T-helper 2 cell treated with Interferon-gamma antibody and Interleukin-4, amounts not matched to agents 5 μg/mL and 100 μg/mL, for 36 hours (primary cell): ENCODE measurements at regions not wholly inside any gene's neighbourhood (a gene's known extent, or its start where the extent isn't known, plus 50 kb on each side); places are given as distances from the start of the nearest gene placed in this dataset.
A peak's percentile ranks its signal among the peaks of the same experiment; 100 is the strongest.
"Not testable (repeated sequence)": the region's sequence is repeated elsewhere in the genome, so short reads cannot be mapped to it uniquely, and the experiment has no call there.

Experiments used
- DNase-seq: peaks from one replicate; pipeline ENCODE4 v3.0.0; 2021; ENCODE audit warnings: low spot score
- H3K27ac Mint-ChIP-seq: one replicate; pipeline ENCODE4 v1.8.0; 2021; ENCODE audit warnings: mild to moderate bottlenecking, mixed read lengths
- H3K27me3 Mint-ChIP-seq: one replicate; pipeline ENCODE4 v1.8.0; 2021; ENCODE audit warnings: low read depth, mixed read lengths
- H3K36me3 Mint-ChIP-seq: one replicate; pipeline ENCODE4 v1.8.0; 2021; ENCODE audit warnings: low read depth, mixed read lengths
- H3K4me1 Mint-ChIP-seq: one replicate; pipeline ENCODE4 v1.8.0; 2021; ENCODE audit warnings: low read depth, mixed read lengths
- H3K4me3 Mint-ChIP-seq: one replicate; pipeline ENCODE4 v1.8.0; 2022; ENCODE audit warnings: mild to moderate bottlenecking, moderate library complexity, mixed read lengths
- H3K9me3 Mint-ChIP-seq: one replicate; pipeline ENCODE4 v1.8.0; 2021; ENCODE audit warnings: mixed read lengths

DNA sequence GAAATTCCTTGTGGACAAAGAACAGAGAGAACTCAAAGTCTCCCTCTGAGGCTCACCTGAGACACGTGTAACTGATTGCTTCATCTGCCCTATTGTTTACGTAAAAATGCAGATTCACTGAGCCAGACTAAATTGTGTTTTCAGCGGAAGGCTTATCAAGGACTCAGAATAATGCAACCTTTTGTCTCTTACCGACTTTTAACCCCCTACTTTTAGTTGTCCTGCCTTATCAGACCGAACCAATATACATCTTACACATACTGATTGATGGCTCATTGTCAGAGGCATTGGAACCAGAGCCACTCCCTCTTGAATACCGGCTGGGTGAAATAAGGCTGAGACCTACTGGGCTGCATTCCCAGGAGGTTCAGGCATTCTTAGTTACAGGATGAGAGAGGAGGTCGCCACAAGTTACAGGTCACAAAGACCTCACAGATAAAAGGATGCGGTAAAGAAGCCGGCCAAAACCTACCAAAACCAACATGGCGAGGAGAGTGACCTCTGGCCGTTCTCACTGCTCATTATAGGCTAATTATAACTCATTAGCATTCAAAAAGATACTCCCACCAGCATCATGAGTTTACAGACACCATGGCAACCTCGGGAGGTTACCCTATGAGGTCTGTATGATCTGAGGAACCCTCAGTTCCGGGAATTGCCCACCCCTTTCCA, 95.5 kb upstream of the ZNF184 start:
- Mint-ChIP-seq H3K36me3 (no peaks in the 10 kb centered on the region), H3K4me3 (no peak overlapping the region), H3K9me3 (no peaks in the 10 kb centered on the region), H3K4me1 (peaks cover 6% of the 10 kb centered on the region), H3K27ac (no peak overlapping the region), H3K27me3 (peaks cover 72% of the 10 kb centered on the region)
- no peak for DNase-seq

DNA sequence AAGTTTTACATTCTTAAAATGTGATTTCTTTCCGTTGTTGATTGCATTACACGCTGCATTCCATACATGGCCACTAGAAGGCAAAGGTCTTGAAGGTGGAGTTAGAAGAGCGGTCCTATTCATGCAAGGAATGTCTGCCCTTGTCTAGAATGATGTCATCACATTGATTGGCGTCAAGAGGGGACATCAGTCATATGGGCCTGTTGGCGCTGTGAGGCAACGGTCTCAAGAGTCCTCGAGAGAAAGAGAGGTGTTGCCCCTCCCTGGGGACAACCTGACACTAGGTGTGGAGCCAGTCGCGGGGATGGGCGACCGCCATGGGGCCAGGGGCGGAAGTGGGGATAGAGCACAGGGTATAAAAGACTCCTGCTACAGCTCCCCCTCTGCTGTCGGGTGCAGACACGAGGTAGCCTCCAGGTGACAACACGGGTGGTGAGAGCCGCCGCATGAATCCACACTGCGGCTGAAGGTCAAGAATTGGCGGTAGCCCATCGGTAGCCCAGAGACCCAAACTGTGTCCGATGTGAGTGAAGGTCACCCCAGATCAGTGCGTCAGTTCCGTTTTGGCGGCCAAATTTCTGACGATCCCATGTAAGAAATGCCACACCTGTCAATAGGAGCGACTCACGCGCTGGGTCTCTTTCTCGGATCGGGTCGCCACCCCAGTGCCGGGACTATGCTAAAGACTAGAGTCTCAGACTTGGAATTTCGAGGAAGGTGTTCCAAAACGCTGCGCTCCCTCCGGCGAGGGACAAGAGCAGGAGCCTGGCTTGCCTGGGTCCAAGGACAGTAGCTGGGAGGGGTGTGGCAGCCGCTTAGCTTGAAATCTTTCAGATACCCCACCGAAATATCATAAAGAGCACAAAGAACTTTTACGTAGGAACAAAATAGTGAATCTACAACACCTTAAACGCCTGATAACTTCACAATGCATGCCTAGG, 93.2 kb upstream of the ZNF184 start:
- no peak for DNase-seq
- Mint-ChIP-seq H3K9me3 (no peaks in the 10 kb centered on the region), H3K36me3 (no peaks in the 10 kb centered on the region), H3K4me1 (peaks cover 6% of the 10 kb centered on the region), H3K27me3 (peaks cover 82% of the 10 kb centered on the region), H3K4me3 (peak overlapping the region; percentile 28), H3K27ac (no peak overlapping the region)

DNA sequence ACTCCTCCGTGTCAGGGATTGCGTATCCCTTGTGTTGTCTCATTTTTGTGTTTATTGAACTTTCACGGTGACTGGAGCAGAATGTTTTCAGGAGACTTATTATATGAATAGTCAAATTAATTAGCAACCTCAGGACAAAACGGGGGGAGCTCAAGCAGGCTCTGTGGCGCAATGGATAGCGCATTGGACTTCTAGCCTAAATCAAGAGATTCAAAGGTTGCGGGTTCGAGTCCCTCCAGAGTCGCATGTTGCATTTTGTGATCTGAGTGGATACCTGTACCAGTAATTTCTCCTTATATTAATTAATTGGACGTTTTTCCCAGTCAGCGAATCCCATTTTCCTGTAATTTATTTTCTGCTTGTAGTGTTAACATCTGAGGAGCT, 89.1 kb upstream of the ZNF184 start:
- no peak overlapping the region for H3K27ac Mint-ChIP-seq
- H3K4me3 Mint-ChIP-seq = no peak overlapping the region
- H3K4me1 Mint-ChIP-seq = peaks cover 9% of the 10 kb centered on the region
- peaks cover 88% of the 10 kb centered on the region for H3K27me3 Mint-ChIP-seq
- no peak for DNase-seq
- no peaks in the 10 kb centered on the region for H3K36me3 Mint-ChIP-seq
- peaks cover 5% of the 10 kb centered on the region for H3K9me3 Mint-ChIP-seq

GRCh38 chr6:27558028-27558724, 85.3 kb upstream of the ZNF184 start:
- Mint-ChIP-seq H3K27ac (no peak overlapping the region), H3K27me3 (peaks cover 85% of the 10 kb centered on the region), H3K36me3 (no peaks in the 10 kb centered on the region), H3K4me3 (peak overlapping the region; percentile 62), H3K4me1 (peaks cover 7% of the 10 kb centered on the region), H3K9me3 (peaks cover 5% of the 10 kb centered on the region)
- no peak for DNase-seq

- Mint-ChIP-seq H3K4me1 (peaks cover 10% of the 10 kb centered on the region), H3K27ac (no peak overlapping the region), H3K4me3 (no peak overlapping the region), H3K9me3 (peaks cover 5% of the 10 kb centered on the region), H3K27me3 (peaks cover 81% of the 10 kb centered on the region), H3K36me3 (no peaks in the 10 kb centered on the region)
- DNase-seq = no peak
Observed at GRCh38 chr6:27556406-27556805, 83.5 kb upstream of the ZNF184 start.

- Mint-ChIP-seq H3K4me1 (peaks cover 11% of the 10 kb centered on the region), H3K27ac (no peak overlapping the region), H3K9me3 (peaks cover 4% of the 10 kb centered on the region), H3K4me3 (peak overlapping the region; percentile 50), H3K36me3 (no peaks in the 10 kb centered on the region), H3K27me3 (peaks cover 75% of the 10 kb centered on the region)
- DNase-seq = peak; percentile 27
Observed at GRCh38 chr6:27553123-27553904, 80.4 kb upstream of the ZNF184 start.

DNA sequence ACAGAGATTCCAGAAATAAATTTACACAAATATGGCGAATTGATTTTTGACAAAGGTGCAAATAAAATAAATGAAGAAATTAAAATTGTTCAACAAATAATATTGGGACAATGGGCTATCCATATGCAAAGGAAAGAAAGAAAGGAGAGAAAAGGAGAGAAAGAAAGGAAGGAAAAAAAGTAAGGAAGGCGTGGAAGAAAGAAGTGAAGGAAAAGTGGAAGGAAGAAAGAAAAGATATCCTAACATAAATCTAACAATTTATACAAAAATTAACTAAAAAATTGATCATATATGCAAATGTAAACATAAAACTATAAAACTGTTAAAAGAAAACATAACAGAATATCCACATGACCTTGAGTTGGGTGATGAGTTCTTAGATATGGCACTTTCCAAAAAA, 78.7 kb upstream of the ZNF184 start:
- DNase-seq = no peak
- no peak overlapping the region for H3K4me3 Mint-ChIP-seq

GRCh38 chr6:27550692-27551091, 77.8 kb upstream of the ZNF184 start:
- Mint-ChIP-seq H3K9me3 (peaks cover 19% of the 10 kb centered on the region), H3K27me3 (peaks cover 76% of the 10 kb centered on the region), H3K4me1 (peaks cover 24% of the 10 kb centered on the region), H3K36me3 (peaks cover 2% of the 10 kb centered on the region), H3K4me3 (no peak overlapping the region), H3K27ac (no peak overlapping the region)
- DNase-seq = no peak

More for the DNA sequence above, 78.7 kb upstream of the ZNF184 start:
- peaks cover 10% of the 10 kb centered on the region for H3K9me3 Mint-ChIP-seq
- no peaks in the 10 kb centered on the region for H3K36me3 Mint-ChIP-seq
- H3K27ac Mint-ChIP-seq = no peak overlapping the region
- H3K4me1 Mint-ChIP-seq = peaks cover 22% of the 10 kb centered on the region
- H3K27me3 Mint-ChIP-seq = peaks cover 76% of the 10 kb centered on the region

- H3K9me3 Mint-ChIP-seq = peaks cover 26% of the 10 kb centered on the region
- H3K4me1 Mint-ChIP-seq = peaks cover 35% of the 10 kb centered on the region
- DNase-seq, H3K4me3 Mint-ChIP-seq, H3K36me3 Mint-ChIP-seq, H3K27ac Mint-ChIP-seq: not testable (repeated sequence)
- H3K27me3 Mint-ChIP-seq = peaks cover 82% of the 10 kb centered on the region
Observed at GRCh38 chr6:27549241-27549598, 76.3 kb upstream of the ZNF184 start.

- peak; percentile 36 for DNase-seq
- peaks cover 84% of the 10 kb centered on the region for H3K27me3 Mint-ChIP-seq
- peaks cover 26% of the 10 kb centered on the region for H3K9me3 Mint-ChIP-seq
- peaks cover 28% of the 10 kb centered on the region for H3K4me1 Mint-ChIP-seq
- H3K36me3 Mint-ChIP-seq = peaks cover 2% of the 10 kb centered on the region
- no peak overlapping the region for H3K27ac Mint-ChIP-seq
- peak overlapping the region; percentile 74 for H3K4me3 Mint-ChIP-seq
Observed at GRCh38 chr6:27547157-27548075, 74.5 kb upstream of the ZNF184 start.

- Mint-ChIP-seq H3K4me3 (no peak overlapping the region), H3K27me3 (peaks cover 88% of the 10 kb centered on the region), H3K36me3 (peaks cover 2% of the 10 kb centered on the region), H3K9me3 (peaks cover 26% of the 10 kb centered on the region), H3K27ac (no peak overlapping the region), H3K4me1 (peaks cover 28% of the 10 kb centered on the region)
- DNase-seq = no peak
Observed at GRCh38 chr6:27546522-27546921, 73.6 kb upstream of the ZNF184 start.

GRCh38 chr6:27545271-27546046, 72.6 kb upstream of the ZNF184 start:
- peak; percentile 39 for DNase-seq
- H3K4me3 Mint-ChIP-seq = peak overlapping the region; percentile 77
- peaks cover 28% of the 10 kb centered on the region for H3K4me1 Mint-ChIP-seq
- peaks cover 89% of the 10 kb centered on the region for H3K27me3 Mint-ChIP-seq
- peaks cover 26% of the 10 kb centered on the region for H3K9me3 Mint-ChIP-seq
- peaks cover 2% of the 10 kb centered on the region for H3K36me3 Mint-ChIP-seq
- peak overlapping the region; percentile 23 for H3K27ac Mint-ChIP-seq
